ENCODE measurements at regions not wholly inside any gene's neighbourhood (a gene's known extent, or its start where the extent isn't known, plus 50 kb on each side); places are given as distances from the start of the nearest gene placed in this dataset.

GRCh38 chr12:81863406-81863805 is 104.3 kb upstream of the PPFIA2 start:
- ChIA-PET POLR2A (no interaction called here), CTCF (no interaction called here)

More at GRCh38 chr12:81863406-81863805, 104.3 kb upstream of the PPFIA2 start:
- Histone ChIP-seq H3K27me3 (ENCODE audit: insufficient read depth) (no peaks in the 10 kb centered on the region), H3K36me3 (replicated peaks in 1 of 2; ENCODE audit: control insufficient read depth in 1 of 2, insufficient read depth in 2 of 2, low read length in 1 of 2) (no peaks in the 10 kb centered on the region), H2AFZ (ENCODE audit: low read depth) (no peak overlapping the region), H3K4me2 (no peak overlapping the region), H3K9ac (no peak overlapping the region), H3K79me2 (ENCODE audit: insufficient read depth) (no peaks in the 10 kb centered on the region), H3K4me3 (ENCODE audit: low read depth in 2 of 2, low read length in 1 of 2) (no peak overlapping the region), H3F3A (replicated peaks; ENCODE audit: insufficient read depth) (no peaks in the 10 kb centered on the region), H3K9me3 (no peaks in the 10 kb centered on the region), H3K9me2 (no peaks in the 10 kb centered on the region), H3K4me1 (ENCODE audit: control insufficient read depth in 1 of 2, insufficient read depth in 2 of 2, low read depth in 1 of 2, low read length in 1 of 2) (no peaks in the 10 kb centered on the region), H3K27ac (ENCODE audit: low read depth in 2 of 2, low read length in 1 of 2) (no peak overlapping the region), H4K20me1 (ENCODE audit: insufficient read depth) (no peaks in the 10 kb centered on the region)
- 3% methylated on average over 1 of the region's 1 CpG for WGBS (ENCODE audit: low lambda C conversion rate)
- DNase-seq = no peak
- TF ChIP-seq, protein P1, sequence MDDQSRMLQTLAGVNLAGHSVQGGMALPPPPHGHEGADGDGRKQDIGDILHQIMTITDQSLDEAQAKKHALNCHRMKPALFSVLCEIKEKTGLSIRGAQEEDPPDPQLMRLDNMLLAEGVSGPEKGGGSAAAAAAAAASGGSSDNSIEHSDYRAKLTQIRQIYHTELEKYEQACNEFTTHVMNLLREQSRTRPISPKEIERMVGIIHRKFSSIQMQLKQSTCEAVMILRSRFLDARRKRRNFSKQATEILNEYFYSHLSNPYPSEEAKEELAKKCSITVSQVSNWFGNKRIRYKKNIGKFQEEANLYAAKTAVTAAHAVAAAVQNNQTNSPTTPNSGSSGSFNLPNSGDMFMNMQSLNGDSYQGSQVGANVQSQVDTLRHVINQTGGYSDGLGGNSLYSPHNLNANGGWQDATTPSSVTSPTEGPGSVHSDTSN (IDR thresholded peaks at IDR 0.05) = no peak
- TF ChIP-seq IRF3 (IDR thresholded peaks at IDR 0.05; ENCODE audit: low read depth, low read length) (no peak), FOSL2 (IDR thresholded peaks at IDR 0.05; ENCODE audit: borderline replicate concordance, low read depth) (no peak), ZBTB33 (IDR thresholded peaks at IDR 0.05; ENCODE audit: borderline replicate concordance, low read depth) (no peak), CHD2 (IDR thresholded peaks at IDR 0.05; ENCODE audit: low read length, partially characterized antibody) (no peak), SMC3 (IDR thresholded peaks at IDR 0.05; ENCODE audit: low read depth, low read length) (no peak), POLR2AphosphoS5 (IDR thresholded peaks at IDR 0.05; ENCODE audit: low read depth, low read length) (no peak), MXI1 (IDR thresholded peaks at IDR 0.05; ENCODE audit: low read depth, low read length) (no peak), TCF12 (IDR thresholded peaks at IDR 0.05) (no peak), SIN3A (IDR thresholded peaks at IDR 0.05; ENCODE audit: borderline replicate concordance, low read depth, low read length) (no peak), MEF2A (IDR thresholded peaks at IDR 0.05; ENCODE audit: borderline replicate concordance, low read depth) (no peak), RXRA (IDR thresholded peaks at IDR 0.05; ENCODE audit: borderline replicate concordance, low read depth) (no peak), RAD21 (IDR thresholded peaks at IDR 0.05; ENCODE audit: low read length) (no peak), RFX5 (IDR thresholded peaks at IDR 0.05; ENCODE audit: low read length) (no peak), ELF1 (IDR thresholded peaks at IDR 0.05) (no peak), TEAD4 (IDR thresholded peaks at IDR 0.05; ENCODE audit: borderline replicate concordance, insufficient read depth) (no peak), EZH2phosphoT487 (IDR thresholded peaks at IDR 0.05; ENCODE audit: borderline replicate concordance, low read depth) (no peak)
- TF ChIP-seq, protein P2, sequence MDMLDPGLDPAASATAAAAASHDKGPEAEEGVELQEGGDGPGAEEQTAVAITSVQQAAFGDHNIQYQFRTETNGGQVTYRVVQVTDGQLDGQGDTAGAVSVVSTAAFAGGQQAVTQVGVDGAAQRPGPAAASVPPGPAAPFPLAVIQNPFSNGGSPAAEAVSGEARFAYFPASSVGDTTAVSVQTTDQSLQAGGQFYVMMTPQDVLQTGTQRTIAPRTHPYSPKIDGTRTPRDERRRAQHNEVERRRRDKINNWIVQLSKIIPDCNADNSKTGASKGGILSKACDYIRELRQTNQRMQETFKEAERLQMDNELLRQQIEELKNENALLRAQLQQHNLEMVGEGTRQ (IDR thresholded peaks at IDR 0.05; ENCODE audit: borderline replicate concordance, low read depth, low read length) = no peak
- TF ChIP-seq, protein P3, sequence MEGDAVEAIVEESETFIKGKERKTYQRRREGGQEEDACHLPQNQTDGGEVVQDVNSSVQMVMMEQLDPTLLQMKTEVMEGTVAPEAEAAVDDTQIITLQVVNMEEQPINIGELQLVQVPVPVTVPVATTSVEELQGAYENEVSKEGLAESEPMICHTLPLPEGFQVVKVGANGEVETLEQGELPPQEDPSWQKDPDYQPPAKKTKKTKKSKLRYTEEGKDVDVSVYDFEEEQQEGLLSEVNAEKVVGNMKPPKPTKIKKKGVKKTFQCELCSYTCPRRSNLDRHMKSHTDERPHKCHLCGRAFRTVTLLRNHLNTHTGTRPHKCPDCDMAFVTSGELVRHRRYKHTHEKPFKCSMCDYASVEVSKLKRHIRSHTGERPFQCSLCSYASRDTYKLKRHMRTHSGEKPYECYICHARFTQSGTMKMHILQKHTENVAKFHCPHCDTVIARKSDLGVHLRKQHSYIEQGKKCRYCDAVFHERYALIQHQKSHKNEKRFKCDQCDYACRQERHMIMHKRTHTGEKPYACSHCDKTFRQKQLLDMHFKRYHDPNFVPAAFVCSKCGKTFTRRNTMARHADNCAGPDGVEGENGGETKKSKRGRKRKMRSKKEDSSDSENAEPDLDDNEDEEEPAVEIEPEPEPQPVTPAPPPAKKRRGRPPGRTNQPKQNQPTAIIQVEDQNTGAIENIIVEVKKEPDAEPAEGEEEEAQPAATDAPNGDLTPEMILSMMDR (IDR thresholded peaks at IDR 0.05) = no peak
- TF ChIP-seq, protein P4, sequence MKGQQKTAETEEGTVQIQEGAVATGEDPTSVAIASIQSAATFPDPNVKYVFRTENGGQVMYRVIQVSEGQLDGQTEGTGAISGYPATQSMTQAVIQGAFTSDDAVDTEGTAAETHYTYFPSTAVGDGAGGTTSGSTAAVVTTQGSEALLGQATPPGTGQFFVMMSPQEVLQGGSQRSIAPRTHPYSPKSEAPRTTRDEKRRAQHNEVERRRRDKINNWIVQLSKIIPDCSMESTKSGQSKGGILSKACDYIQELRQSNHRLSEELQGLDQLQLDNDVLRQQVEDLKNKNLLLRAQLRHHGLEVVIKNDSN (IDR thresholded peaks at IDR 0.05; ENCODE audit: borderline replicate concordance, low read depth) = no peak
